Fibroblast of lung (primary cell): ENCODE measurements at regions not wholly inside any gene's neighbourhood (a gene's known extent, or its start where the extent isn't known, plus 50 kb on each side); places are given as distances from the start of the nearest gene placed in this dataset.

Experiments
- EZH2 ChIP-seq: IDR thresholded peaks from 2 replicates; pipeline ENCODE4 v1.5.1; 2012; ENCODE audit warnings: low read length, control low read depth, mild to moderate bottlenecking; ENCODE audit errors: missing control alignments
- TF ChIP-seq, protein P1 (sequence below), 2 donors: IDR thresholded peaks in 1 of 2; conservative IDR thresholded peaks in 1 of 2; 1 replicate in 1 of 2; 2 replicates in 1 of 2; pipeline ENCODE4 v1.5.1; 2011 to 2012; ENCODE audit warnings: low read length in 2 of 2, control low read depth in 1 of 2, inconsistent platforms in 1 of 2, low read depth in 1 of 2, mild to moderate bottlenecking in 1 of 2

DNA sequence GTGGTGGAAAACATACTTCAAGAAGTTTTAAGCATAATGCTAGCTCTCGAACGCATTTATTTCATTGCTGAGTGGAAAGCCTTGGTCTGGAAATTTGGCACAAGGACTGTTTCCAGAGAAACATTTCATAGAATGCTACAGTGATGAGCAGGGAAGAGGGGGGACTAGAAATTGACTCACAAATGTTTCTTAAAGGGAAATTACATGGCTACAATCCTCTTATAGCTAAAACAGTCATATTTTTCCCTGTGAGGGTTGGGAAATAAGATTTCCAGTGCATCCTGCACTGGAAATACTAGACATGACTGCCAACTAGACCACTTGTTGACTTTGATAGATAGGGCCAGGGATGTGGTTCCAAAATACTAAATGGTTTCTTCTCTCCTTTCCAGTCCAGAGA is 197.3 kb upstream of the RGS6 start:
- TF ChIP-seq, protein P1, sequence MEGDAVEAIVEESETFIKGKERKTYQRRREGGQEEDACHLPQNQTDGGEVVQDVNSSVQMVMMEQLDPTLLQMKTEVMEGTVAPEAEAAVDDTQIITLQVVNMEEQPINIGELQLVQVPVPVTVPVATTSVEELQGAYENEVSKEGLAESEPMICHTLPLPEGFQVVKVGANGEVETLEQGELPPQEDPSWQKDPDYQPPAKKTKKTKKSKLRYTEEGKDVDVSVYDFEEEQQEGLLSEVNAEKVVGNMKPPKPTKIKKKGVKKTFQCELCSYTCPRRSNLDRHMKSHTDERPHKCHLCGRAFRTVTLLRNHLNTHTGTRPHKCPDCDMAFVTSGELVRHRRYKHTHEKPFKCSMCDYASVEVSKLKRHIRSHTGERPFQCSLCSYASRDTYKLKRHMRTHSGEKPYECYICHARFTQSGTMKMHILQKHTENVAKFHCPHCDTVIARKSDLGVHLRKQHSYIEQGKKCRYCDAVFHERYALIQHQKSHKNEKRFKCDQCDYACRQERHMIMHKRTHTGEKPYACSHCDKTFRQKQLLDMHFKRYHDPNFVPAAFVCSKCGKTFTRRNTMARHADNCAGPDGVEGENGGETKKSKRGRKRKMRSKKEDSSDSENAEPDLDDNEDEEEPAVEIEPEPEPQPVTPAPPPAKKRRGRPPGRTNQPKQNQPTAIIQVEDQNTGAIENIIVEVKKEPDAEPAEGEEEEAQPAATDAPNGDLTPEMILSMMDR (conservative IDR thresholded peaks at IDR 0.05 in 1 of 2, IDR thresholded peaks at IDR 0.05 in 1 of 2; ENCODE audit: low read depth in 1 of 2, low read length in 2 of 2), result no peak
- TF ChIP-seq EZH2, result no peak
